ENCODE measurements at regions not wholly inside any gene's neighbourhood (a gene's known extent, or its start where the extent isn't known, plus 50 kb on each side); places are given as distances from the start of the nearest gene placed in this dataset.

DNA sequence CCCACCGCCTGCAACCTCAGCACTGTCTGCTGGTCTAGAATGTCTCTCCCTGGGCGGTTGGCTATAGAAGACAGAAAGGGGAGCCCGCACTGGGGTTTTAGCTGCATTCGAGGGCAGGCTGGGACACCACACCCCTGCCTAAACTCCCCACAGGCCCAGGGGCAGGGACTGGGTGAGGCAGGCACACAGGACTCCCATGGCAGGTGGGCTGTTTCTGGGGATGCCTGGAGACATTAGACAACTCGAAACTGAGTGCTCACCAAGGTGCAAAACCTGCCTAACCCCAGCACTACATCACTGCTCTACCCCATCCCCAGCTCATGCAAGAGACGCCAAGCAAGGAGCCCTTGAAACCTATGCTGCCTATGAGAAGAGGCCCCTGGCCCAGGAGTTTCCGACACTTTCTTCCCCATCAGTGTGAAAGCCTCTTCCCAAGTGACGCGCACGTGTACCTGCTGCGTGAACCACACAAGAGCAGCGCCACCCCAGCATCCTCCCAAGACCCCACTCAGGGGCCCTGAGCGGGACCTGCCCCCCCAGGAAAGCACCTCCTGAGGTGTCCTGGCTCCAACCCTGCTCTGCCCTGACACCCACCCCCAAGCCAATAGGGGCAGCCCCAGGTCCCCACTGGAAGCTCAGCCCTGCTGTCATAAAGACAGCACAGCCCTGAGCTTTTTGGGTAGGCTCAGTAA lies 121.2 kb downstream of the TUBA3C start:
- TF ChIP-seq, protein P1, sequence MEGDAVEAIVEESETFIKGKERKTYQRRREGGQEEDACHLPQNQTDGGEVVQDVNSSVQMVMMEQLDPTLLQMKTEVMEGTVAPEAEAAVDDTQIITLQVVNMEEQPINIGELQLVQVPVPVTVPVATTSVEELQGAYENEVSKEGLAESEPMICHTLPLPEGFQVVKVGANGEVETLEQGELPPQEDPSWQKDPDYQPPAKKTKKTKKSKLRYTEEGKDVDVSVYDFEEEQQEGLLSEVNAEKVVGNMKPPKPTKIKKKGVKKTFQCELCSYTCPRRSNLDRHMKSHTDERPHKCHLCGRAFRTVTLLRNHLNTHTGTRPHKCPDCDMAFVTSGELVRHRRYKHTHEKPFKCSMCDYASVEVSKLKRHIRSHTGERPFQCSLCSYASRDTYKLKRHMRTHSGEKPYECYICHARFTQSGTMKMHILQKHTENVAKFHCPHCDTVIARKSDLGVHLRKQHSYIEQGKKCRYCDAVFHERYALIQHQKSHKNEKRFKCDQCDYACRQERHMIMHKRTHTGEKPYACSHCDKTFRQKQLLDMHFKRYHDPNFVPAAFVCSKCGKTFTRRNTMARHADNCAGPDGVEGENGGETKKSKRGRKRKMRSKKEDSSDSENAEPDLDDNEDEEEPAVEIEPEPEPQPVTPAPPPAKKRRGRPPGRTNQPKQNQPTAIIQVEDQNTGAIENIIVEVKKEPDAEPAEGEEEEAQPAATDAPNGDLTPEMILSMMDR (IDR thresholded peaks at IDR 0.05) = no peak
- TF ChIP-seq EP300 (IDR thresholded peaks at IDR 0.05) = no peak
